ENCODE measurements at regions not wholly inside any gene's neighbourhood (a gene's known extent, or its start where the extent isn't known, plus 50 kb on each side); places are given as distances from the start of the nearest gene placed in this dataset.
A peak's percentile ranks its signal among the peaks of the same experiment; 100 is the strongest.

- DNase-seq (ENCODE audit: low read depth in 2 of 2) = no peak
Observed at GRCh38 chr1:34655206-34655874, 99.5 kb upstream of the GJB5 start.

DNA sequence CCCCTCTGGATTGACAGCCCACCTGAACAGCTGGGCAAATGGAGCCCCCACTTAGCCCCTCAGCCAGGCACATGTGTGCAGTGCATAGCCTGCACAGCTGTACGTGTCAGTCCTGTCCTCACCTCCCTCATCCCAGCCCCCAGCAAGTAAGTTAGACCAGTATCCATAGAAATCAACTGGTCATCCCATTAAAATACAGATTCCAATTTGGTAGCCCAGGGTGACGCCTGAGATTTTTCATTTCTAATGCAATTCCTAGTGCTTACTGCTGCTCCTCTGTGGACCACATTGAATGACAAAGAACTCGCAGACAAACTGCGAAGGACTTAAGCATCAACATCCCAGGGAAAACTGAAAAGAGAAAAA lies 99.0 kb upstream of the GJB5 start:
- DNase-seq (ENCODE audit: low read depth in 2 of 2) = no peak

DNA sequence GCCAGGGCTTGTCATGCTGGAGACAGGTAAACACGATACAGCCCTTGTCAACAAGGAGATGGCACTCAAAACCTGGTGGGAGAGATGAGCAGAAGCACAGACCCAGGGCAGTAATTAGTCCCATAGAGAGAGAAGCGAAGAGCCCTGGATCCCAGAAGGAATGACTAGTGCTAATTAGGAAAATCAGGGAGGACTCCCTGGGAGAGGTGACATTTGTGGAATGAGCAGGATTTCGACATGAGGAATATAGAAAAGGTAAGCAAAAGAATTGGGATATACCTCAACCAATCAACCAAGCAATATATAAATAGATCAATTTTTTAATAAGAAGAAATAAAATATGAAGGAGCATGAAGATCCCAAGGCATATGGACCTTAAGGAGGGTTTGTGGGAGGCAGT lies 98.5 kb upstream of the GJB5 start:
- no peak for DNase-seq (ENCODE audit: low read depth in 2 of 2)

- no peak for DNase-seq (ENCODE audit: low read depth in 2 of 2)
Observed at GRCh38 chr1:34656731-34657130, 98.1 kb upstream of the GJB5 start.

GRCh38 chr1:34657266-34657665 lies 97.6 kb upstream of the GJB5 start:
- DNase-seq (ENCODE audit: low read depth in 2 of 2) = no peak

GRCh38 chr1:34657849-34658248 lies 97.0 kb upstream of the GJB5 start:
- no peak for DNase-seq (ENCODE audit: low read depth in 2 of 2)

DNA sequence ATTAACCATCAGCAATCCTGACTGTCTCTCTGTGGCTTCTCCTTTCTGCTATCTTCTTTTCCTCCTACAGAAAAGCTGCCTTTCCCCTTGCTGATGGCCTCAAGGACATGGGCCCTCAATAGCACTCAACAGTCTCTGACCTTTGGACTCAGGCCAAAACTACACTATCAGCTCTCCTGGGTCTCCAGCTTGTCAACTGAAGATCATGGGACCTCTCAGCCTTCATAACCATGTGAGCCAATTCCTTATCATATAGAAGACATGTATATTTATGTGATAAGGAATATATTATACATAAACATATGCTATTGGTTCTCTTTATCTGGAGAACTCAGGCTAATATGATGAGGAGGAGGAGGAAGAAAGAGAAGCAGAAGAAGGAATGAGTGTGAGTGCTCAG lies 91.8 kb upstream of the GJB5 start:
- DNase-seq (ENCODE audit: low read depth in 2 of 2) = no peak

GRCh38 chr1:34668063-34668462 lies 86.8 kb upstream of the GJB5 start:
- no peak for DNase-seq (ENCODE audit: low read depth in 2 of 2)

DNA sequence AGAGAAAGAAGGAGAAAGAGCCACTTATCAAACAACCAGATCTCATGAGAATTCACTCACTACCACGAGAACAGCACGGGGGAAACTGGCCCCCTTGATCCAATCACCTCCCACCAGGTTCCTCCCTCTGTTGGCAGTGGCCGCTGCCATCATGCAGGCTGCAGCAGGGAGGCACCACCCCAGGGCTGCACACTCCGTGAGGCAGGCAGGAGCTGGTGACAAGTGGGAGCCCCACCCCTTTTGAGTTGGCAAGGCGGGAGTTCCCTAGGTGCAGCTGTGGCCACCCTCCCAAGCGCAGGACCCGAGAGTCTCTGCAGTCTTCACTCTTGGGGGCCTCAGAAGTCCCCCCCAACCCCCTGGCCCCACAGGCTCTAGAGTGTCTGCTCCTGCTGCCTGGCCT lies 83.9 kb upstream of the GJB5 start:
- DNase-seq (ENCODE audit: low read depth in 2 of 2) = no peak

GRCh38 chr1:34671887-34672286 lies 83.0 kb upstream of the GJB5 start:
- no peak for DNase-seq (ENCODE audit: low read depth in 2 of 2)

DNA sequence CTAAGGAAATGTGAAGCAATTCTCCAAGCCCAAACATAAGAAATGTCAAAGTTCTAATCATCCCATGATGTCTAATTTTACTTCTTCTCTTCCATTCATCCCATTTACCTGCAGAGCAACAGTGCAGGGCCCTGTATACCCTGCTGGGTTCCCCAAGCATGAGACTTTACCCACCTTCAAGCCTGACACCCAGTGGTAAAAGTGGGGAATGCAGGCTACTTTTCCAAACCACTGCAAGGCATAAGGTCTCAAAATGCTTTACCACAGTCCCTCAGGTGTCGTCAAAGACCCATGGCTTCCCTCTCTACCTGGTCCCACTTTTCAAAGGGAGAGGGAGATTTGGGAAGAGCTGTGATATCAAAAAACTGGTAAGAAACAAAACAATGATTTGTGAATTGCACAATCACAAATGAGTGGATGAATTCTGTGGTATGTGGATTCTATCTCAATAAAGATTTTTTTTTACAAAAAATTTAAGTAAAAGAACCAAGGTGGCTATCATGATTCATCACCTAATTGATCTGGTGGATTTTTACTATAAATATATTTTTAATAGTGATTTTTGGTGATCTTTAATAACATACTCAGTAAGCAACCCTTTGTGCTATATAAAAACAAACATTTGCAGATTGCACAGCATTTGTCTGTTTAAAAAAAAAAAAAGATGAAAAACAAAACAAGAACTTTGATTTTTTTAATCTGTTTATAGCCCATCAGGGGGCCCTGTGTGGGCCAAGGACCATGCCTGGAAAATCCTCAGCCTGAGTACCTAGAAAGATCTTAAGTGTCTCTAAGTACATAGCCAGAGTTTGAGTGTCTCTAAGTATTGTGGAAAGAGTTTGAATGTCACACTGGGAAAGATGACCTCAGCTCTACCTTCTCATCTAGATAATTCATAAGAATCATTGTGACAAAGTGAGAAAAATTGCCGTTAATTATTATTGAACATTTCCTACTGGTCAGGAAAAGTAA lies 73.1 kb upstream of the GJB5 start:
- DNase-seq (ENCODE audit: low read depth in 2 of 2) = peak; percentile 1 to 5

- no peak for DNase-seq (ENCODE audit: low read depth in 2 of 2)
Observed at GRCh38 chr1:34682452-34683223, 72.2 kb upstream of the GJB5 start.

DNA sequence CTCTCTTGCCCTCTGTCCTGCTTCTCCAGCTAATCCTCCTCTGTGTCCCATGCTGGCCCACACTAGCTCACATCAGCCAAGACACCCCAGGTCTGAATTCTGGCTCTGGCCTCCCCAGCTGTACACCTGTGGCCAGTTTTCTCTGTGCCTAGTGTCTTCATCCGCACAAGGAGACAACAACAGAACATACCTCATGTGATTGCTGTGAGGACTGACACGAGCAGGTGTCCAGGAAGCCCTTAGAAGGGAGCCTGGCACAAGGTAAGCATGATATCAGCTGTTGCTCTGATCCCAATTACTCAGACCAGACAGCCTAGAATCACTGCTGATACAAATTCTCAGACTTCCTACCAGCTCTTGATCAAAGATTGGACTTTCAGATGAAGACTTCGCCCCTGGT lies 71.2 kb upstream of the GJB5 start:
- DNase-seq (ENCODE audit: low read depth in 2 of 2) = no peak

DNA sequence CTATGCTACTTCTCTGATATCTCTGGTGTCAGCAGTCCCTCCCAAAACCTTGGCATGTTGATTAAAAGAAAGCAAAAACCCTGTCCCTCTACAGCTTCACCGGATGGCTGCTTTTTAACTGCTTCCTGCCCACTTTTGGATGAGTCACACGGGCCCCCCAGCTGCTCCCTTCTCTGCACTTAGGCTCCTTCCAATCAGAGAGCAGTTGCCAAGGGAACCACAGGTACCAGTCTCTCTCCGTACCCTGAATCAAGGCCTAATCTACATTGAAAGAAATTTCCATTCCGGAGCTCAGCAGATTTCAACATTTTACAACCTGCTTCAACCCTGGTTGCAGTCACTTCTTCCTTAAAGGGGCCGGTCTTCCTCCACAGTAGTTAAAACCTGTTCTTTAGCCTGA lies 70.6 kb upstream of the GJB5 start:
- DNase-seq (ENCODE audit: low read depth in 2 of 2) = no peak

- no peak for DNase-seq (ENCODE audit: low read depth in 2 of 2)
Observed at GRCh38 chr1:34685225-34685624, 69.6 kb upstream of the GJB5 start.

DNA sequence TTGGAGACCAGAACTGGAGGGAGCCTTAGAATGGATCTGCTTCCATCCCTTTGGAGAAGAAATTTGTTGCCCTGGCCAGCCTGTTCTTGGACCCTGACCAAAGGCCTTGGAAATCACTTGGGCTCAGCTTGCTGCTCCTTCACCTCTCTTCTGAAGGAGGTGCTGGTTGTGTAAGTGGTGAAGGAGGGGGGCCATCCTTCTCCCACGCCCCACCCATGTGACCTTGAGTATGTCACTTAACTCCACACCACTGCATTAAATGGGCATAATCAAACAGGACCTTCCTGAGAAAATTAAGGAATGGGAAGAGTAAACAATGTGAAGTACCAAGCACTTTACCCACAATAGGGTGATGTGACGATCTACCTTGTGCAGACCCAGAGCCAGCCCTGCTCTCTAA lies 68.3 kb upstream of the GJB5 start:
- DNase-seq (ENCODE audit: low read depth in 2 of 2) = no peak

DNA sequence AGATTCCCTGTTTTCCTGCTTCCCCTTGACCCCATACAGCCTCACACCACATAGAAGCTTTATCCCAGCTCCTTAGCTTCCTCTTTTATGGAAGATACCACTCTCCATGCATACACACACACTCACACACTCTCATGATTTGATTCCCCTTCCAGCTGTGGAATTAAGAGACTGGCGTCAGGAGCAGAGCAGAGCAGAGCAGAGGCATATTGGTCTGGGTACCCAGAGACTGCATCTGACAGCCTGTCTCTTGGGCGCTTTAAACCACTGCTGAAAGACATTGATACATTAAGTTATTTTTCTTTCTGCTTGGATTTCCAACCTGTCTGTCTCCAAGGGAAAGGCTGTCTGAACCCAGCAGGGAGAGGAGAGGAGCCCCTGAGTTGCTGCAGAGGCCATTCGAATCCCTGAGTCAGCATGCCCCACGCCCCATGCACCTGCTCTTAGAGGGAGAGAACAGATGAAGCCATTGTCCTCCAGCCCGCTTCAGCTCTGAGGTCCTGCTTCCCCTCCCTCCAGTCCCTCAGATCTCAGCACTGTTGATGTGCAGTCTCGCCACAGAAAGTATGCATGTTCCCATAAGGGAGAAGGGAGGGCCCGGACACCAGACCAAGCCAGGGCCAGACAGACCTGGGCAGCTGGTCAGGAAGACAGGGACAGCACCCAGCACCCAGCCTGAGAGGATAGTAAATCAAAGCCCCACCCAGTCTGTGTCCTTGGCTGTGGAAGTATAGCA lies 66.7 kb upstream of the GJB5 start:
- DNase-seq (ENCODE audit: low read depth in 2 of 2) = no peak

GRCh38 chr1:34690269-34690668 lies 64.6 kb upstream of the GJB5 start:
- DNase-seq (ENCODE audit: low read depth in 2 of 2) = no peak

DNA sequence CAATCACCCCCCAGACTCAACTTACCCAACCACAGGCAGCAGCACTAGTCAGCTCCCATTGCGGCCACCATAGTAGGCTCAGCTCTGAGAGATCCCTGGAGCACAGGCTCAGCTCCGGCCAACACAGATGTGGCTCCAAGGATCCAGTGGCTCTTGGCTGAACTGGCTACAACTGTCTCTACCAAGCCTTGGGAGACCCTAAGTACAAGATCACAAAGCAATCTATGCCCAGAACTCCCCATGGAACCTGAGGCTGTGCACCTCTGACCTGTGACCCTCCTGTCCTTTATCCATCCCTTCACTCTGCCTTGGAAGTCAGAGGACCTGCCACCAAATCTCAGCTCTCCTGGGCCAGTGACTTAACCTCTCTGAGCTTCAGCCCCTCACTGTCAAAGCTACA lies 61.8 kb upstream of the GJB5 start:
- DNase-seq (ENCODE audit: low read depth in 2 of 2) = no peak

DNA sequence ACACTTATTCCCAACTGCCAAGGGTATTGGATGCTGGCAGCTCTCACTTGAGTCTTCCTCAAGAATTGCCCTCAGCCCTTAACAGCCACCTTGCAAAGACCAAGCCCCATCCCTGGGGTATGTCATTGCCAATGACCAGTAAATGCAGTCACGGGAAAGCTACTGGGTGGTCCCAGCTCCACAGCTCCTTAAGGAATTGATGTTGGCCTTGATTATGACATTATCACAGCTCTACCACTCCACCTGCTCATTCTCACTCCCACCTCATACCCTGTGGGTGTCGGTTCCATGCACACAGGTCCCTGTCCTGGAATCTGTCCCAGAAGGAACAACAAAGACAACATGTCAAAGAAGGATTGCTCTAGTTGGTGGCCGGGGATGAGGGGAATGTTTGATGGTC lies 60.5 kb upstream of the GJB5 start:
- DNase-seq (ENCODE audit: low read depth in 2 of 2) = no peak

DNA sequence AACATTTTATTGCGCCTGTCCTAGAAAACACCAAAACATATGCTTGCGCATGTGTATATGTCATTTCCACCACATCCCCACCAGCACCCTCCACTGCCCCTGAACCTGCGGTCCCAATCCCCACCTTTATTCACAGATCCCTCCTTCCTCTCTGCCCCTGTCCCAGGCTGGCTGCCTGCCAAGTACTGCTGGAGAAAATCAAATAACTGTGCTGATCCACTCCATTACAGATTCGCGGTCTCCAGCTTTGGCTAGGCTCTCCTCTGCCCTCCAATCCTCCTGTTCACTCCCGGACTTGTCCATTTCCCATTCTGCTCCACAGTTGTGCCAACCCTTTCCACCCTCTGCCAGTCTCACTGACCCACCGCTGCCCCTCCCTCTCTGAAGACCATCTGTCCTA lies 59.3 kb upstream of the GJB5 start:
- DNase-seq (ENCODE audit: low read depth in 2 of 2) = no peak

- DNase-seq (ENCODE audit: low read depth in 2 of 2) = no peak
Observed at GRCh38 chr1:34696230-34696629, 58.6 kb upstream of the GJB5 start.
